ENCODE measurements at regions not wholly inside any gene's neighbourhood (a gene's known extent, or its start where the extent isn't known, plus 50 kb on each side); places are given as distances from the start of the nearest gene placed in this dataset.

DNA sequence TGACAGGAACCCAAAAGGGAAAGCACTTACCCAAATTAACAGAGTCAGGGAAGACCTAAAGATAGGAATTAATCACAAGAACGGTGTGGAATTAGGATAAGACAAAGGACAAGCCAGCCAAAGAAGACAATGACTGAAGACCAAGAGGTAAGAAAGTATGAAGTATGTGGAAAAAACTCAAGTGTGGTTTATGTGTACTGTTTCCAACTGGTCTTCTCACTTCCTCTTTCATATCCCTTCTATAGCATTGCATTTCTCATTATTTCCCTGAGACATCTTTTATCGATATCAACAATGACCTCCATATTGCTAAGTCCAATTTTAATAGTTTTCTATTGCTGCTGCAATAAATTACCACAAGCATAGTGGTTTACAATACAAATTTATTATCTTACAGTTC, 313.5 kb upstream of the SLC39A10 start:
- no peak overlapping the region for H3K4me3 ChIP-seq (ENCODE audit: low read depth, low read length)
- TF ChIP-seq, protein P1, sequence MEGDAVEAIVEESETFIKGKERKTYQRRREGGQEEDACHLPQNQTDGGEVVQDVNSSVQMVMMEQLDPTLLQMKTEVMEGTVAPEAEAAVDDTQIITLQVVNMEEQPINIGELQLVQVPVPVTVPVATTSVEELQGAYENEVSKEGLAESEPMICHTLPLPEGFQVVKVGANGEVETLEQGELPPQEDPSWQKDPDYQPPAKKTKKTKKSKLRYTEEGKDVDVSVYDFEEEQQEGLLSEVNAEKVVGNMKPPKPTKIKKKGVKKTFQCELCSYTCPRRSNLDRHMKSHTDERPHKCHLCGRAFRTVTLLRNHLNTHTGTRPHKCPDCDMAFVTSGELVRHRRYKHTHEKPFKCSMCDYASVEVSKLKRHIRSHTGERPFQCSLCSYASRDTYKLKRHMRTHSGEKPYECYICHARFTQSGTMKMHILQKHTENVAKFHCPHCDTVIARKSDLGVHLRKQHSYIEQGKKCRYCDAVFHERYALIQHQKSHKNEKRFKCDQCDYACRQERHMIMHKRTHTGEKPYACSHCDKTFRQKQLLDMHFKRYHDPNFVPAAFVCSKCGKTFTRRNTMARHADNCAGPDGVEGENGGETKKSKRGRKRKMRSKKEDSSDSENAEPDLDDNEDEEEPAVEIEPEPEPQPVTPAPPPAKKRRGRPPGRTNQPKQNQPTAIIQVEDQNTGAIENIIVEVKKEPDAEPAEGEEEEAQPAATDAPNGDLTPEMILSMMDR (IDR thresholded peaks at IDR 0.05; ENCODE audit: borderline replicate concordance, insufficient read depth, low read depth, low read length): no peak

DNA sequence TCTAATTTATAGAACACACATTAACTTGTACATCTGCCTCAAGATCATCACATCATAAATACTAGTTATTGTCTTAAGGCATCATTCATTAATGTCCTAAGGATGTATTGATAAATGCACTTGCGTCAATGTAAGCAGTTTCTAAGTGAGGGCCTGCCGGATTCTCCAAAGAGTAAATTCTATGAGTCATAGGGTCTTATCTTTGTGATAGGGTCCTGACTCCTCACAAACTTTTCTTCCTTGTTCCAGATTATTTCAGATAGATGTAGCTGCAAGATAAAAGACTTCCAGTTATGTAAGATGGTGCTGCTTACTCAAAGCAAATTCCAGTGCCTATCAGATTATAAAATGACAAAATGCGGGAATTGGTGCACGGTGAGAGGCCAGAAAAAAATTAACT, 315.0 kb upstream of the SLC39A10 start:
- TF ChIP-seq, protein P1 (IDR thresholded peaks at IDR 0.05; ENCODE audit: borderline replicate concordance, insufficient read depth, low read depth, low read length): no peak
- H3K4me3 ChIP-seq (ENCODE audit: low read depth, low read length): no peak overlapping the region

DNA sequence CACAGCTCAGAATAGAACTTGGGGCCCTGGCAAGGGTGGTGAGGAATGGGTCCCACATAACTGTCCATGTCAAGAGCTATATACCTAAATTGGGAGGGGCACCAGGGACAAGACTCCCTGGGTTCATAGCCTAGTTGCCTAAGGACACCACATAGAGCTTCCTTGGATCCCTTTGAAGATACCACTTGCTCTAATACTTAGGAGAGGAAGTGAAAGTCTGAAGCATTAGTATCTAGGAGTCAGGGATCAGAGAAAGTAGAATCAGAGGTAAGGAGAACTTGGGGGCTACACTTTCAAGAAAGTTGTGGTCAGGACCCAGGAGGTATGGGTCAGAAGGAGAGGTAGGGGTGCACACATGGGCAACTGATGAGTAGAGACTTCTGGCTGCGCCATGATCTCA, 318.2 kb upstream of the SLC39A10 start:
- H3K4me3 ChIP-seq (ENCODE audit: low read depth, low read length): no peak overlapping the region
- TF ChIP-seq, protein P1 (IDR thresholded peaks at IDR 0.05; ENCODE audit: borderline replicate concordance, insufficient read depth, low read depth, low read length): no peak

DNA sequence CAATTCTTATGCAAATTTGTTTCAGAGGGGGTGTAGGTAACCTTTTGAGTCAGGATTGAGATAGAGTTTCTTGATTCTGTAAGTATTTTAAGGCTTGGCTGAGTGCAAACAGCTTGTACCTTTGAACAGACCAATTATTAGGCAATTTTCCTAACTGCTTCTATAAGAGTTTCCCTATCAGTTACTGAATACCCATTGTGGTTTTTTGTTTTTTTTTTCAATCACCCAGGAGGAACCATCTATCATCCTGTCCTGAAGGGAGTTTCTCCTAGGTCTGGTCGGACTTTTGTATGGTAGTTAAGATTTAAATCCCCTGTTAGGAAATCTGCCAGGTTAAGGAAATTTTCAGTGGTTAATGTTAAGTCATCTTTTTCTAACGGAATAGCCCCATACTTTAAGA, 319.4 kb upstream of the SLC39A10 start:
- TF ChIP-seq, protein P1 (IDR thresholded peaks at IDR 0.05; ENCODE audit: borderline replicate concordance, insufficient read depth, low read depth, low read length): no peak

DNA sequence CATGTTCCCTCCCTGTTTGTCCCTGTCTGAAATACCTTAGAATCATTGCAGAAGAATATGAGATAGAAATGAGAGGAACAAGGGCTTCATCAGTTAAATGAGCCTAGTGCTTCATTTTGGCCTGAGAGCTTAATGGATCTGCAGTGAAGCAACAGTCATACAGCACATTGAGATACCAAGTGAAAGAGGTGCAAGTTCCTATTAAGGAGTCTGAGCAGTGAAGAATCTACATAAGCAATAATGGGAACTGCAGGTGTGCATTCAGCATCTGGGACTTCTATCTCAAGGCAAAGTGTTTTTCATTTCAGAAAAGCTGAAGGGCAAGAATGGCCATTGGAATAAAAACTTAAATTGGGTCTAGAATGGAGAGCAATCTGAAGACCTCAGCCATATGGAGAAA, 323.2 kb upstream of the SLC39A10 start:
- TF ChIP-seq, protein P1 (IDR thresholded peaks at IDR 0.05; ENCODE audit: borderline replicate concordance, insufficient read depth, low read depth, low read length): no peak

More for the DNA sequence above, 319.4 kb upstream of the SLC39A10 start:
- no peak overlapping the region for H3K4me3 ChIP-seq (ENCODE audit: low read depth, low read length)

DNA sequence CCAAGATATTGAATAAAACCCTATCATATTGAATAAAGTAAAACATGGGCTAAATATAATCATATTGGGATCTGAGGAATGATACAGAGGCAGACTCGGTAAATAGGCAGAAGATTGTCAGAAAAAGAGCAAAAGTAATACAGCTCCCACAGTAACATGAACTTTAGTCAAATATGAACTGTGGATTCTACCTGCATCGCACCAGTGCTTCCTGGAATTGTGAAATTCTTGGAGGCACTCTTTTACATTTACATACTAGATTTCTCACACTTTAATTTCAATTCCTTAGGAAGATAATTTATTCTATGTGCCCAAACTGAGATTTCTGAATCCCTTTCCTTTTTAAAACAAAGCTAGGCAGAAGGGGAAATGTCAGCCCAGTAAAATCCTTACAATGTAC, 325.1 kb upstream of the SLC39A10 start:
- TF ChIP-seq, protein P1 (IDR thresholded peaks at IDR 0.05; ENCODE audit: borderline replicate concordance, insufficient read depth, low read depth, low read length): no peak
- no peak overlapping the region for H3K4me3 ChIP-seq (ENCODE audit: low read depth, low read length)

More for the DNA sequence above, 323.2 kb upstream of the SLC39A10 start:
- no peak overlapping the region for H3K4me3 ChIP-seq (ENCODE audit: low read depth, low read length)

DNA sequence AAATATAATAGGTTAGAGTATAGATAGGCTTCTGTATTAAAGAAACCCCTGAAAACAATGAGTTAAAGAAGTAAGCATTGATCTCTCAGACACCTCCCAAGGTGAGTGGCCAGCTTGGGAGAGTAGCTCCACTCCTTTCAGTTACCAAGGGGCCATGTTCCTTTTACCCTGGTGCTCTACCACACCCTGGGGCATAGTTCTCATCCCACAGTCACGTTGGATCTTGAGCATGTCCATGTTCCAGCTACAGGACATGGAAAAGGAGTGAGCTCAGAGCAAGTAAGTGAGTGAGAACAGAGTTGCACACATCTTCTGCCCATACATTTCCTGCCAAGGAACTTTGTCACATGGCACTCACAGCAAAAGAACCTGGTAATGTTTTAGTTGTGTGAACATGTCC, 325.9 kb upstream of the SLC39A10 start:
- H3K4me3 ChIP-seq (ENCODE audit: low read depth, low read length): no peak overlapping the region
- TF ChIP-seq, protein P1 (IDR thresholded peaks at IDR 0.05; ENCODE audit: borderline replicate concordance, insufficient read depth, low read depth, low read length): no peak
